HG03520 (cell line): ENCODE measurements at regions not wholly inside any gene's neighbourhood (a gene's known extent, or its start where the extent isn't known, plus 50 kb on each side); places are given as distances from the start of the nearest gene placed in this dataset.
"Not testable (repeated sequence)": the region's sequence is repeated elsewhere in the genome, so short reads cannot be mapped to it uniquely, and the experiment has no call there.

ENCODE experiments used
- ATAC-seq: cut with Tn5 transposase; IDR thresholded peaks from one replicate; pipeline ENCODE4 v1.9.1; 2021; ENCODE audit warnings: mild to moderate bottlenecking, moderate library complexity; ENCODE audit not compliant: unreplicated experiment

DNA sequence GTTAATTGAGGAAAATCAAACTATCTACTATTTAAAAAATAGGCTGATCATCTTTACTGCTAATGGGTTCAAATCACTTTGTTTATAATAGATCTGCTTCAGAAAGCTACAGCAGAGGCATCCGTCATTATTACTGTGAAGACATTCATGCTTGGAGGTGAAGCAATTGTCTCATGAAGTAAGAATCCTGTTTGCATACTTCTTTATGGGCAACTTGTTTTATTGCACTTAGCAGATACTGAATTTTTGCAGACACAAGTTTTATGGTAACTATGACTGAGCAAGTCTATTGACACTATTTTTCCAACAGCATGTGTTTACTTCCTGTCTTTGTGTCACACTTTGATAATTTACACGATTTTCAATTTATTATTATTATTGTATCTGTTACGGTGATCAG lies 573.9 kb downstream of the RFPL4B start:
- no peak for ATAC-seq

DNA sequence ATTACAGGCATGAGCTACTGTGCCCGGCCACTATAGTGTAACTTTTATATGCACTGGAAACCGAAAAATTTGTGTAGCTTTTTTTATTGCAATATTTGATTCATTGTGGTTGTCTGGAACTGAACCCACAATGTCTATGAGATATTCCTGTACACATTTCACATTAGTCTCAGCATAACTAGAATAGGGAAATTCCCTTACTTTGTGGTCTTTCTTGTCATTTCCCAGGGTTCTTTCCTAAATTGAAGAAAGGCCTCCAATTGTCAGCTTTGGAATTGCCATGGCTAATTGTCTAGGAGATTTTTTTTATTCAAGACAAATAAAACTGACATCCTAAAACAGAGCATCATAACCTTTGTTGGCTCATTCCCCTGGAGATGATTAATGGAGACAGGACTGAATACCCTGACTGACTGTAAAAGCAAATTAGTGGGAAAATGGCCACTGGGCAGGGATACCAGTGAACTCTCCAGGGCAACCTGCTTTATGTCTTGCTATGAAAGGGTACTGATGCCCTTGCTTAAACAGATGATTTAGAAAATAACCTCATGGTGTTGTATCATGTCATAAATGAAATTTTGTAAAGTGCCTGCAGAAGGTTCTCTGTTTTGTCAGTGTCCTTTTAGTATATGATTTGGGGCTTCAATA lies 576.9 kb downstream of the RFPL4B start:
- no peak for ATAC-seq

DNA sequence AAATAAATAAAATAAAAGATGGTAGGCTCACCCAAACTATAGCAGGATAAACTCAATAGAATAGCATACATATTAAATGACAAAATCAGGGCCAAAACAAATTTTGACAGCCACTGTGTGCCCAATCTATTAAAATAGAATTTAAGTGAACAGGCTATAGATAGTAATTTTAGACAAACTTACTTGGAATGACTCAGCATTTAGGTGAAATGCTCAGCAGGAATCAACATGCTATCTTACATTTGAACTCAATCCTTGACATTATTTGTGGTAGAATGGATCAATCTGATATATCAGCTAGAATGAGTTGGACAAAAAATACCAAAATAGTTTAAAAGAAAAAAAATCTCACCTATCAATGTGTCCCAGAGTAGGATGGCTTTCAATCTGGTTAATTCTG lies 578.6 kb downstream of the RFPL4B start:
- no peak for ATAC-seq

DNA sequence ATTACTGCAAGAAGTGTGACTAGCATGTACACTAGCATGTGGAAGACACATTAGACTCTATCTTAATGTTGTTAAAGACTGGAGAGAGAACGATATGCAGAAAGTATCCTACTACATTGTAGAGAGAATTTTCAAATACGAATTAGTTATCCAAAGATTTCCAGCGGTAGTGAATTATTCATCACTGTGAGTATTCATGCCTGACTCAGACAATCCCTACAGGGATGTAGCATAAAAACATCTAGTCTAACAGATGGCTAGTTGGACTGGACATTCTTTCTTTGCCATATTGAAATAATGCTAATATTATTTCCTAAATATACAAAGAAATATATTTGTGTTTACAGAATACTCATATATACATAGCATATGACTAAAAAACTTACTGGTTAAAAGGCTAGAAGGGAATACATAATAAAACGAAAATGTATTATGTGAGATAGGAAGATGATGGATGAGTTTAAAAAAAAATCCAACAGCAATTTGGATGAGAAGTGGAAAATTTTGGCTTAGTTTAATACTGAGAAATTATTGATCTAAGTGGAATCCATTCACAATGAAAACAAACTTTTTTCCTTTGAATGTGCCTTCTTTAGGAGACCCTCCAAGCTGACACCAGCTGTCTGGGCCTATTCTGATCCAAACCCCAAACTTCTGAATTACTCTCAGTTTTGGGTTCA lies 580.7 kb downstream of the RFPL4B start:
- ATAC-seq = no peak

DNA sequence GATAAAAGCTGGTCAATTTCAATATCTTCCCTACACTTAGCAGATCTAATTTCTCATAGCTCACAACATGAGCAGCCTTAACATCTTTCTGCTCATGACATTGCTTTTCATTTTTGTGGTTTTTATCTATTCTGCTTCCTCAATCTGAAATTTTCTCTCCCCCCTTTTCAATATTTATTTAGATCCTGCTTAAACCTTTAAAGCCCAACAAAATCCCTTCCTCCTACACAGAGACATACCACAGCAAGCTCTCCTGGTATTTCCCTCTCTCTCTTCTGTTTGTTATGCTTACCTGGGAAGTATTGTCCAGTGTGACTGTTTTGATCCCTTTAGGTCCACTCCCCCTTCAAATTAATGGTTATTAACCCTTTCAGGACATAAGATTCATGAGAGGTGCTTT lies 582.5 kb downstream of the RFPL4B start:
- no peak for ATAC-seq

DNA sequence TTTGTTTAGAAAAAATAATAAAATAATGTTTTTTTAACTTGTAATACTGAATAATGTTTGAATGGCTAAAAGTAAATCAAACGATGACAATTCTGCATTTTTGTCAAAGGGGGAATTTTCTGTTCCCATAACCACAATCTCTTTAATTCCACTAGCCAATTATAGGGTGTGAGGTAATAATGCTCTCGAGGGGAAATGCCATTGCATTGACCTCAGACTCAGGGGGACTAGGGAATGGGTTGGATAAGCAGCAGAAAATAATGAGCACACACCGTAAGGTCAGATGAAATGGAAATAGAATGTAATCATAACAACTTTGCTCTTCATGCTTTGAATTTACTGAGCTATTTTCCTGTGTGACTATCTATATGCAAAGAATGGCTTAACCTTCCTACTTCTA lies 584.7 kb downstream of the RFPL4B start:
- no peak for ATAC-seq

DNA sequence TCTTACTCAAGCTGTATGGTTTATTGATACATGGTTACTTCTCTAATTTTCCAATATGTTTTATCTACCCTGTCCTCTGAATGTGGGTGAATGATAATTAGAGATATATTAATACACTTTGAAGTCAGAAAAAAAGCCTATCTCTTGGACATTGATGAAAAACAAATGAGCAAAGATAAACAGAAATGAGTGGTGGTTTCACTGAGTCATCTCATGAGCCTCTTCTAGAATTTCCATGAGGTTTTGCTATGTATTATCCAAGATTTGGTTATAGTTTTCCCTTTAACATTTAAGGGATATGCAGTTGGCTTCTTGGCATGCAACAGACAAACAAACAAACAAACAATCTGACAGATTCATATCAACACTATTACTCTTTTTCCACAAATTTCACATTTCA lies 586.8 kb downstream of the RFPL4B start:
- ATAC-seq = no peak

DNA sequence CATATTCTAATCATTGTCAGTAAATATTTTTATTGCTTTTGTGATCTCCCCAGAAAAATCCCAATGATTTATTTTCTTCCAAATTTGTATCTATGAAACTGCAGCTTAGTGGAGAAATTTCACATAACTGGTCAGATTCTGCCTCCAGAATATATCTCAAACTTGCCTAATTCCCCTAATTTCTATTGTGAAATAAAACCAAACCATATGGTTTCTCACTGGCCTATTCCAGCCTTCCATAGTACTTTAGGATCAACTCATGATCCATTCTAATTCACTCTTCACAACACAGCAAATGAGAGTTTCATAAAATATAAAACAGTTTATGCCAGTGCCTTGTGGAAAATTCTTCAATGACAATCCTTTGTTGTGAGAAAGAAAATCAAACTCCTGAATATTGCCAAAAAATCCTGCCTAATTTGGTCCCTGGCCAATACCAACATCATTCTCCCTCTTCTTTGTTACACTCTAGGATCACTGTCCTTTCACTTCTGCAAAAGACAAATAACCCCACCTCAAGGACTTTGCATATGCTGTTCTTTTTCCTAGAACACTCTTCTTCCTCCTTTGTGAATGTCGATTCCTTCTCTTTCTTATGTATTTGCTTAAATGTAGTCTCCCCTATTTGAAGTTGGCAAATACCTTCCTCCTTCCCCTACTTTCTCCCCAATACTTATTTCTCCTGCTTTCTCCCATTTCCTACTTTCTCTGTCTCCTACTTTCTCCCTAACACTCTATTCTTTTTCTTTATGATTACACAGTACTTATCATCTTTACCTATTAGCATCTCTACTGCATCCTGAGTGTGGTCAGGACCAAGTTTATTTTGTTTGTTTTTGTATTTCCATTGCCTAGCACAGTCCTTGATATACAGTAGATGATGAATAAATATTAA lies 587.5 kb downstream of the RFPL4B start:
- ATAC-seq = no peak

DNA sequence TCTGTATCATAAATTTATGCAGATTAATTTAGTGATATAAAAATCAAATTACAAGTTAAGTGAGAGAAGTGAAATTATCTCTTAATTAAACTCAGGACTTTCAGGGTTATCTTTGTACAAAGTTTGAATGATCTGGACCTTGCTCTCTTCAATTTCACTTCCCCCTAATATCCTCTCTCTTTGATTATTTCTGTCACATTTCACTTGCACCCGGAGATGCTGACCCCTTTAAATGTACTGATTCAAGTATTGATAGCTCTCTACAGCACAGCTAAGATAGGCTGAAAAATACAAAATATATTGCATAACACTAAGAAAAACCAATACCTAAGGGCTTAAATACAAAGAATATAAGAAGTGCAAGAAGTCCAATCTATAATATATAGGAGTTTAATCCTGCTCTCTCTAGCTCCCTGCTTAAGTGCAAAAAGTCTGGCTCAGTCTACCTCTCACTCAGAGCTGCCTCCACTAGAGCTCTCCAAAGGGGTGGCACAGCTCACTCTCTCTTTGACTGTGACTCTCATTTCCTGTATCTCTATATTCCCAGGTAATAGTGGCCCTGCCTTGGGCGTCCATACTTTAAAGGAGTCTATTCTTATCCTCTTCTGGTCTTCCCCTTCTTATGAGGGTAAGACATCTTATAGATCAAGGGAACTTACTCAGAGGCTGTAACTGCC lies 588.4 kb downstream of the RFPL4B start:
- ATAC-seq = no peak

DNA sequence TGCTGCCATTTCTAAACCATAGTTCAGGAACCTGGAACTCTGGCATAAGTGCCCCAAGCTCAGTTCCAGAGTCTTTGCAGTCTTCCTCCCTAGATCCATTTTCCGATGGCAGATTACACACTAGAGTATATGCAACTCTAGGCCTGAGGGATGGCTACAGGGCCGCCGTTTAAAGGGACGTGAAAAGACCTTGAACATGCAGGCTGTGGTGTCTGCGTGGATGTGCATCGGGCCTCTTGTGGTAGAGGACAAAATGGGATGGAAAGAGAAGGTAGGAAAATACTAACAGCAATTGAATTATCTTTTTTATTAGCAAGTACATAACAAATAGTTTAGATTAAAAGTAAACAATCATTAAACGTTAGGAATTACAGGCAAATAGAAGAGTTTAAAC lies 588.9 kb downstream of the RFPL4B start:
- ATAC-seq = no peak

DNA sequence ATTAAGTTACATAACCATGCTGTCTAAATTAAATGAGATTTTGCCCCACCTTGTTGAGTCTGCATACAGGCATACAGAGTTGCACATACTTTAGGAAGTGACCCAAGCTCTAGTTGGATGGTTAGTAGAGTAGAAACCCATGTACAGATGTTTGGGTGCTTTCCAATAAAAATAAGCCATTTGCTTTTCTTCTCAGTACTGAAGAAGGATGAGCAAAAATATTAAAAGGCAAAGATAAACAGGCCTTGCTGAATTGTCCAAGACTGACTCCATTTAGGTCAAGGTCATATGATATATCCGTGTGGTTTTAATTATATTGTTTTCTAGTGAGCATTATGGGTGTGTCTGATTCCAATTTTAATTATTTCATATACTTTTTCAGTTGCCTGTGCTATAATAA lies 589.4 kb downstream of the RFPL4B start:
- no peak for ATAC-seq

DNA sequence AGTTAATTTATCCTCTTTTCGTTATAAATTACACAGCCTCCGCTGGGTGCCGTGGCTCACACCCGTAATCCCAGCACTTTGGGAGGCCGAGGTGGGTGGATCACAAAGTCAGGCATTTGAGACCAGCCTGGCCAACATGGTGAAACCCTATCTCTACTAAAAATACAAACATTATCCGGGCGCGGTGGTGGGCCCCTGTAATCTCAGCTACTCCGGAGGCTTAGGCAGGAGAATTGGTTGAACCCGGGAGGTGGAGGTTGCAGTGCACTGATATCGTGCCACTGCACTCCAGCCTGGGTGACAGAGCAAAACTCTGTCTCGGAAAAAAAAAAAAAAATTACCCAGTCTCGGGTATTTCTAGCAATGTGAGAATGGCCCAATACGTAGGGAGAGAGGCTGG lies 590.6 kb downstream of the RFPL4B start:
- ATAC-seq = not testable (repeated sequence)

DNA sequence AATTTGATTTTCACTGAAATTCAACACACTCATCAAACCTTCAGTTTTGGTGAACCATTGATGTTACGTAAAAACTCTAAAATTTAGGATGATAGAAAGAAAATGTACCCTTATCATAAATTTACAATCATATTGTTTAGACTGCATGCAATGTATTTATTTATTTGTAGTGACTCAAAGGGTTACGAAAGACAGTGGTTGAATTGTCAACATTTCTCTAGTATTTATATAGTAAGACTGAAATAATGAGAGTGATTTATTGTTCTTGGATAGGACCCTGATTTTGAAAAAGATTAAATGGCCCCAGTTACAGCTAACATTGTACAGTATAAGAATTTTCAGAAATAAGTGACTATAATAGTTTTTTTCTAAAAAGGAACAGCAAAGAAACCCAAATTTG lies 591.5 kb downstream of the RFPL4B start:
- no peak for ATAC-seq

DNA sequence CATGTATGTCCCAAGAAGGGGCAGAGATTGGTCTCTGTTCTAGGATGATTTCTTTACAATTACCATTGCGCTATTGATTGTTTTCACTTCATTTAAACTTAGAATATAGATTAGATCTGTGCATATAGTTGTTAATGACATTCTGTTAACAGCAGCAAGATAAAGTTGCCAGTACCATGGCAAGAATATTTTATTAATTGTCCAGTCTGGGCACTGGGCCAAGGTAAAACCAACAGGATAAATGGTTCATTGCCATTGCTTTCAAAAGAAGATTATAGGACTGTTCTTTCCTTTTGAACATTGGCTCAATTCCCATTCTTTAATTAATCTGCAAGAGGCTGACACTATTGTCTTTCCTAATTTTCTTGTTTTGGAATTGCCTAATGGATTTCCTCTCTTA lies 592.4 kb downstream of the RFPL4B start:
- ATAC-seq = no peak

DNA sequence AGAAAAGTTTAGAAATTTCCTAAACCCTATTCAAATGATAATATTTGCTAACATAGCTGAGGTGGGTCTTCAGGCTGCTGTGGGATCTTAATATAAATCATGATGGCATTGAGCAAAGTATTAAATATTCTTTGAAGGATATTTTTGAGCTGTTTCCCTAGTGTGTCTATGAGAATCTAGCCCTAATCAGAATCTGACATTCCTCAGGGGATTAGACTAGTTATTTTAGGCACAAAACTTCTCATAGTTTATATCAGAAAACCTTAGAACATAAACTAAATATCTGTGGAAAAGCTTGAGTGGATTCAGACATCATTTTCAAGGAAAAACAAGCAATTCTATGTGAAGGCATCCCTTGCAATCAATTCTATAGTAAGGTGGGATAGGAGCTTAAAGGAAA lies 594.5 kb downstream of the RFPL4B start:
- no peak for ATAC-seq

DNA sequence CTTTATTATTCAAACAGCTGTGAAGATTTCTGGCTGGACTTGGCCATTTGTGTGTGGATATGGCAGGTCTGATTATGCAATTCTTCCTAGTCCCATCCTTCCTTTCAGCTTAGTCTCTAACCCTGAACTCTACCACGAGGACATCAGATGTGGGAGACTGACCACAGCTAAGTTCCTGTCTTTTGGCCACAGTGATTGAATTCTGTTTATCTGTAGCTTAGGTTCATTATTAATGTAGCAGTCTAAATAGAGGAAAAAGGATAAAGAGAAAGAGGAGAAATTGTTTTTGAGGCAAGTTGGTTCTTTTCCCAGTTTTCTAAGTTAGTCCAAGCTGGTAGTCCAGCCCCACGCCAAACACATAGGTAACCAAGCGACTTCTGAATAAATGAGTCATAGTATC lies 598.9 kb downstream of the RFPL4B start:
- no peak for ATAC-seq

DNA sequence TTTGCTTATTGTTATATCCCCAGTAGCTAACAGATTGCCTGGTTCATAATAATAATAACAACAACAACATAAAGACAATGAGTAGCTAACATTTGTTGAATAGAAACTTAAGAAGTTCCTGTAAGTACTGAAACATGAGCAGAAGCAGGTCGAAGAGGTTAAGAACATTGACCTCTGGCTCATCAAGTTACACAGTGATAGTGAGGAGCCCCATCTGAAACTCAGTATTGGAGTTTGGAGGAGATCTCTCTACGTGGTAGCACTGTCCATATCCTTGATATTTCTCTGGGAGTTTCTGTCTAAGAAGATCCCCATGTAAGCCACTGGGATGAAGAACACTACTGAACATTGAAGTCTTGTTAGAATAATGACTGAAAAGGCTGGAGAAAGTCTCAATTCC lies 600.4 kb downstream of the RFPL4B start:
- ATAC-seq = no peak

DNA sequence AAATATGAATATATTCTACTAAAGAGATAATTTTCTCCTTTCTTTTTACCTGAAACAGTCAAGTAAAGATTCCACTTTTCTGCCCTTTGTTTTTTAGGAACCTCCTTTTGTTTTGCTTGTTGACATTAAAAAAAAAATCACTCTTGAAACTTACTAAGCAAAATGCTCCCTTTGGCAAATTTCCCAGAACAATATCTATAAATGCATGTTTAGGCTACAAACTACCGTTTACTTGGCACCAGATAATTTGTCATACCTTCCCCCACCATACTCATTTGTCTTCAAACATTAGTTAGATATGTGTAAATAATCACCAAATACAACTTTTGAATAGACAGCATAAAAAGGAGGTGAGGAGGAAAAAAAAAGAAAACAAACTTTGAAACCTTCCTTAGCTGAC lies 604.7 kb downstream of the RFPL4B start:
- ATAC-seq = no peak

DNA sequence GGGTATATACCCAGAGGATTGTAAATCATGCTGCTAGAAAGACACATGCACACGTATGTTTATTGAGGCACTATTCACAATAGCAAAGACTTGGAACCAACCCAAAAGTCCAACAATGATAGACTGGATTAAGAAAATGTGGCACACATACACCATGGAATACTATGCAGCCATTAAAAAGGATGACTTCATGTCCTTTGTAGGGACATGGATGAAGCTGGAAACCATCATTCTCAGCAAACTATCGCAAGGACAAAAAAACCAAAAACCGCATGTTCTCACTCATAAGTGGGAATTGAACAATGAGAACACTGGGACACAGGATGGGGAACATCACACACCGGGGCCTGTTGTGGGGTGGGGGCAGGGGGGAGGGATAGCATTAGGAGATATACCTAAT lies 608.6 kb downstream of the RFPL4B start:
- not testable (repeated sequence) for ATAC-seq

DNA sequence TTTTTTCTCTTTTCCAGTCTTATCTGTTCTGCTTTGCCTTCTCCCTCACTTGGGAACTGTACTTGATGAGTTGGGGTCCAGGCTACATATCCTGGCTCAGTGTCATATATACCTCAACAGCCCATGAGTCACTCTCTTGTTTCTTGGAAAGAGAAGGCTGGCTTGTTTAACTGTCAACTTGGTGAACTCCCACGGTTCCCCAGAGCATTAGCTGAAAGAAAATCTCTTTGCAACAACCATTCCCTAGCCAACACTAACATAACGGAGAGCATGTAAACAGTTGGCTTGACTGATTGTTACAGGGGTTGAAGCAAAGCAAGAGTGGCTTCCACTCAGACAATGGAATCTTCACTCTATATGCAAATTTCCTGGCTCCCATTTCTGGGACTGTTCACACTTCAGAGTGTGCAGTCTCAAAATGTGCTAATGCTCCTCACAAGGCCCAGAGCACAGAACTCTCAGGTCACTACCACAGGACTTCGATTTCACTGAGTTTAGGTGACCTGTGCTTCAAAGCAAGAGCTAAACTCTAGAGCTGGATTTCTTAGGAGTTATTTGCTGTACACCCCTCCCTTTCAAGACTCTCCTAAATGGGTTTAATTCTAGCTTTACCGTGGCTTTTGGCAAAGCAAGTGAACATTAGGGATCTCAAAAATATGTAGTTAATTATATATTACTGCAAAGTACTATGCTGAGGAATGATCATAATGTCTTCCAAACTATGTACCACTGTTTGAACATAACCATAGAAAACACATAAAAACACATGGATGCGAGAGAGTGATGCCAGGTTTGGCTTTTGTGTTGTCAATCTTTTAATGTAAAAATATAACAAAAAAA lies 609.8 kb downstream of the RFPL4B start:
- ATAC-seq = no peak

DNA sequence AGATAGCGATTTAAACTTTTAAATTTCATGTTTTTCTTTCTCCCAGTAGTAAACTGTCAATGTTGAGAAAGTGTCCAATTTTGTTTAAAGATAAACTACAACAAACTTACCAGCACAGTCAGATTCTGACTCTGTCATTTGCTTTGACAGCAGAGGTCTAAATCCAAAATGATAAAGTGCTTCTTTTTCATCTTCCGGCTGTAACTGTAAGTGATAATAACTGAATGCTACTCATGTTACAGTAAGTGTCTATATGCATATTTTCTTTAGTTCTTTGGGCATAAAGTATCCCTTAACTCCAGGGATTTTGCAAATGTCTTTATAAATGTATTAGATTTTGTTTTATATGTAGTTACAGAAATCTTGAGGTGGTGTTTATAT lies 610.4 kb downstream of the RFPL4B start:
- no peak for ATAC-seq
